GM21825 (cell line): ENCODE measurements at regions not wholly inside any gene's neighbourhood (a gene's known extent, or its start where the extent isn't known, plus 50 kb on each side); places are given as distances from the start of the nearest gene placed in this dataset.

ENCODE experiments used
- ATAC-seq: cut with Tn5 transposase; IDR thresholded peaks from one replicate; pipeline ENCODE4 v1.9.1; 2021; ENCODE audit warnings: mild to moderate bottlenecking, moderate library complexity; ENCODE audit not compliant: unreplicated experiment

GRCh38 chr2:9771101-9771449 is 72.2 kb upstream of the TAF1B start:
- no peak for ATAC-seq

- no peak for ATAC-seq
Observed at GRCh38 chr2:9771481-9772017, 71.7 kb upstream of the TAF1B start.

GRCh38 chr2:9772035-9772998 is 71.0 kb upstream of the TAF1B start:
- no peak for ATAC-seq

- ATAC-seq = no peak
Observed at GRCh38 chr2:9772999-9773902, 70.0 kb upstream of the TAF1B start.

- ATAC-seq = no peak
Observed at GRCh38 chr2:9773903-9774239, 69.4 kb upstream of the TAF1B start.

- ATAC-seq = no peak
Observed at GRCh38 chr2:9774266-9774665, 69.0 kb upstream of the TAF1B start.

- no peak for ATAC-seq
Observed at GRCh38 chr2:9775351-9775750, 67.9 kb upstream of the TAF1B start.

- no peak for ATAC-seq
Observed at GRCh38 chr2:9775999-9776712, 67.1 kb upstream of the TAF1B start.

GRCh38 chr2:9777081-9777480 is 66.2 kb upstream of the TAF1B start:
- ATAC-seq = no peak

GRCh38 chr2:9778012-9778411 is 65.3 kb upstream of the TAF1B start:
- ATAC-seq = no peak

GRCh38 chr2:9778471-9779316 is 64.6 kb upstream of the TAF1B start:
- ATAC-seq = no peak

- ATAC-seq = no peak
Observed at GRCh38 chr2:9779596-9780264, 63.5 kb upstream of the TAF1B start.

- no peak for ATAC-seq
Observed at GRCh38 chr2:9780368-9781130, 62.7 kb upstream of the TAF1B start.

GRCh38 chr2:9781252-9781651 is 62.0 kb upstream of the TAF1B start:
- no peak for ATAC-seq

GRCh38 chr2:9782197-9782719 is 61.0 kb upstream of the TAF1B start:
- no peak for ATAC-seq

GRCh38 chr2:9789371-9789770 is 53.9 kb upstream of the TAF1B start:
- ATAC-seq = no peak

- no peak for ATAC-seq
Observed at GRCh38 chr2:9790702-9791225, 52.5 kb upstream of the TAF1B start.

GRCh38 chr2:9791711-9792110 is 51.6 kb upstream of the TAF1B start:
- no peak for ATAC-seq
